Inflammatory macrophage (primary cell): ENCODE measurements at regions not wholly inside any gene's neighbourhood (a gene's known extent, or its start where the extent isn't known, plus 50 kb on each side); places are given as distances from the start of the nearest gene placed in this dataset.
"Not testable (repeated sequence)": the region's sequence is repeated elsewhere in the genome, so short reads cannot be mapped to it uniquely, and the experiment has no call there.

ENCODE experiments used
- DNase-seq, 2 donors: peaks; one replicate each; pipeline ENCODE4 v3.0.0-alpha.2; 2020 to 2022

GRCh38 chr5:142542078-142542477 is 143.8 kb downstream of the FGF1 start:
- DNase-seq = no peak

GRCh38 chr5:142540922-142541422 is 144.9 kb downstream of the FGF1 start:
- no peak for DNase-seq

- no peak for DNase-seq
Observed at GRCh38 chr5:142539154-142539740, 146.6 kb downstream of the FGF1 start.

GRCh38 chr5:142537938-142538337 is 148.0 kb downstream of the FGF1 start:
- peak in 1 of 2 donors; percentile 7 for DNase-seq

- no peak for DNase-seq
Observed at GRCh38 chr5:142532781-142533176, 153.1 kb downstream of the FGF1 start.

GRCh38 chr5:142531977-142532780 is 153.7 kb downstream of the FGF1 start:
- peak in 1 of 2 donors; percentile 8 for DNase-seq

- DNase-seq = no peak
Observed at GRCh38 chr5:142530904-142531303, 155.0 kb downstream of the FGF1 start.

- DNase-seq = no peak
Observed at GRCh38 chr5:142529626-142530278, 156.1 kb downstream of the FGF1 start.

- peak; percentile 14 to 31 for DNase-seq
Observed at GRCh38 chr5:142527664-142528295, 158.1 kb downstream of the FGF1 start.

GRCh38 chr5:142527234-142527633 is 158.7 kb downstream of the FGF1 start:
- no peak for DNase-seq

- no peak for DNase-seq
Observed at GRCh38 chr5:142522983-142523382, 162.9 kb downstream of the FGF1 start.

GRCh38 chr5:142521706-142522105 is 164.2 kb downstream of the FGF1 start:
- DNase-seq = no peak

GRCh38 chr5:142520885-142521284 is 165.0 kb downstream of the FGF1 start:
- DNase-seq = no peak

GRCh38 chr5:142519913-142520312 is 166.0 kb downstream of the FGF1 start:
- not testable (repeated sequence) for DNase-seq

- no peak for DNase-seq
Observed at GRCh38 chr5:142517840-142518239, 168.1 kb downstream of the FGF1 start.

- no peak for DNase-seq
Observed at GRCh38 chr5:142516732-142517131, 169.2 kb downstream of the FGF1 start.

- no peak for DNase-seq
Observed at GRCh38 chr5:142515036-142515435, 170.9 kb downstream of the FGF1 start.

- DNase-seq = no peak
Observed at GRCh38 chr5:142514196-142514595, 171.7 kb downstream of the FGF1 start.

GRCh38 chr5:142512043-142513042 is 173.5 kb downstream of the FGF1 start:
- no peak for DNase-seq

GRCh38 chr5:142511358-142511757 is 174.5 kb downstream of the FGF1 start:
- DNase-seq = no peak

- no peak for DNase-seq
Observed at GRCh38 chr5:142509026-142509425, 176.9 kb downstream of the FGF1 start.

GRCh38 chr5:142508591-142508990 is 177.3 kb downstream of the FGF1 start:
- DNase-seq = no peak
